Loucy (cell line): ENCODE measurements at regions not wholly inside any gene's neighbourhood (a gene's known extent, or its start where the extent isn't known, plus 50 kb on each side); places are given as distances from the start of the nearest gene placed in this dataset.

ENCODE experiments used
- H2AFZ ChIP-seq: fragments of 200-600 bp; sonication (generic); 2 replicates; pipeline ENCODE4 v1.6.0; 2016; ENCODE audit warnings: antibody characterized with exemption, mild to moderate bottlenecking, low read length, moderate library complexity
- H3F3A ChIP-seq: fragments of 200-600 bp; 2 replicates; pipeline ENCODE4 v1.6.0; 2016; ENCODE audit warnings: antibody characterized with exemption, low read depth, mild to moderate bottlenecking
- H3K27me3 ChIP-seq: fragments of 200-600 bp; sonication (generic); 2 replicates; pipeline ENCODE4 v1.6.1; 2014; ENCODE audit warnings: low read length, mild to moderate bottlenecking; ENCODE audit not compliant: insufficient read depth, poor library complexity, severe bottlenecking
- H3K36me3 ChIP-seq: fragments of 200-600 bp; sonication (generic); 2 replicates; pipeline ENCODE4 v1.6.1; 2016; ENCODE audit warnings: low read length; ENCODE audit not compliant: insufficient read depth
- H3K4me1 ChIP-seq: fragments of 200-600 bp; sonication (generic); 2 replicates; pipeline ENCODE4 v1.5.1; 2014; ENCODE audit warnings: low read length, mild to moderate bottlenecking; ENCODE audit not compliant: insufficient read depth, poor library complexity, severe bottlenecking
- H3K4me2 ChIP-seq: fragments of 200-600 bp; sonication (generic); 2 replicates; pipeline ENCODE4 v1.6.0; 2014; ENCODE audit warnings: antibody characterized with exemption, low read length, low read depth, mild to moderate bottlenecking; ENCODE audit not compliant: poor library complexity, severe bottlenecking
- H3K4me3 ChIP-seq: fragments of 200-600 bp; sonication (generic); 2 replicates; pipeline ENCODE4 v1.5.1; 2014; ENCODE audit warnings: low read length, mild to moderate bottlenecking, mixed read lengths; ENCODE audit not compliant: poor library complexity, severe bottlenecking
- H3K79me2 ChIP-seq: fragments of 200-600 bp; sonication (generic); 2 replicates; pipeline ENCODE4 v1.6.1; 2014; ENCODE audit warnings: low read length; ENCODE audit not compliant: insufficient read depth
- H3K9ac ChIP-seq: fragments of 200-600 bp; sonication (generic); 2 replicates; pipeline ENCODE4 v1.6.0; 2014; ENCODE audit warnings: mild to moderate bottlenecking, low read depth, low read length, moderate library complexity; ENCODE audit not compliant: poor library complexity, severe bottlenecking
- H3K9me2 ChIP-seq: fragments of 200-600 bp; sonication (generic); replicated peaks from 2 replicates; pipeline ENCODE4 v1.6.1; 2016; ENCODE audit warnings: low read depth, low read length, mixed read lengths
- H3K9me3 ChIP-seq: fragments of 200-600 bp; sonication (generic); 2 replicates; pipeline ENCODE4 v1.6.1; 2014; ENCODE audit warnings: mild to moderate bottlenecking, antibody characterized with exemption, low read length, low read depth; ENCODE audit not compliant: insufficient read depth
- H4K20me1 ChIP-seq: fragments of 200-600 bp; sonication (generic); 2 replicates; pipeline ENCODE4 v1.6.0; 2014; ENCODE audit warnings: antibody characterized with exemption, low read length, mild to moderate bottlenecking; ENCODE audit not compliant: insufficient read depth, poor library complexity, severe bottlenecking
- EZH2phosphoT487 ChIP-seq: fragments of 200-600 bp; IDR thresholded peaks from 2 replicates; pipeline ENCODE4 v1.6.1; 2018; ENCODE audit warnings: antibody characterized with exemption, mild to moderate bottlenecking, moderate library complexity, borderline replicate concordance
- TF ChIP-seq, protein P1 (sequence below): fragments of 200-600 bp; sonication (generic); conservative IDR thresholded peaks from 2 replicates; pipeline ENCODE4 v1.5.1; 2014; ENCODE audit warnings: mild to moderate bottlenecking, antibody characterized with exemption, low read length

DNA sequence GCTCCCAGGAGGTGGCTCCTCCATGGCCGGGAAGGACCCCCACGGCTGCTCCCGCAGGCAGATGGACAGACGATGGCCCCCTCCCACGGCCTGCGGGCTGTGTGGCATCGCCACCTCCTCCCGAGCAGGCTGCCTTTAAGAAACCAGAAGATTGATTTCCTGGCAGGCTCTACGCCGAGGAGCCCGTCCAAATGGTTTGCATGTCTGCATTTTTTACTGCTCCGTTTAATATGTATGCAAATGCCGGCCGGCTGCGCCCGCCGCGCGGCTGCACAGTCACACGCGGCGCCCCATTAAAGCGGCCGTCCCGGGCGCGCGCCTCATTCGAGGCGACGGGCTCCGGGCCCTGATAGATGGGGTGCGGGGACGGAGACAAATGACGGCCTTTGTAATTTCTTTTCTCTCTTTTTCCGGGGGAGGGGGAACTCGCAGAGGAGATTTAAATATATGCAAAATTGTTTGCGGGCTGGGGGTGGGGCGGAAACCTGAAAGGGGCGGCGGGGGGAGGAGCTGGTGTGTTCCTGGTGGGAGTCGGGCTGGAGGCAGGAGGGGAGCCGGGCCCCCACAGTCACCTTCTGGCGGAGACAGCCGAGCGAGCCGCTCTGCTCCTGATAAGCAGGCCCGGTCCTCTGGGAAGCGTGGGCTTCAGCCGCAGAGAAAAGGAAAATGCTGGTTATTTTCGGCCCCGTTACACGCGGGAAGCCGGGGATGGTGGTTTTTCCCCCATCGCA is 158.7 kb upstream of the IER5L start:
- H3K4me2 ChIP-seq, result no peak overlapping the region
- no peak overlapping the region for H3K4me3 ChIP-seq
- no peak overlapping the region for H2AFZ ChIP-seq
- H3F3A ChIP-seq, result no peaks in the 10 kb centered on the region
- H3K36me3 ChIP-seq, result no peaks in the 10 kb centered on the region
- no peaks in the 10 kb centered on the region for H4K20me1 ChIP-seq
- no peaks in the 10 kb centered on the region for H3K27me3 ChIP-seq
- H3K9me3 ChIP-seq, result no peaks in the 10 kb centered on the region
- no peak overlapping the region for H3K9ac ChIP-seq
- no peaks in the 10 kb centered on the region for H3K4me1 ChIP-seq
- H3K79me2 ChIP-seq, result no peaks in the 10 kb centered on the region
- TF ChIP-seq EZH2phosphoT487, result no peak
- TF ChIP-seq, protein P1, sequence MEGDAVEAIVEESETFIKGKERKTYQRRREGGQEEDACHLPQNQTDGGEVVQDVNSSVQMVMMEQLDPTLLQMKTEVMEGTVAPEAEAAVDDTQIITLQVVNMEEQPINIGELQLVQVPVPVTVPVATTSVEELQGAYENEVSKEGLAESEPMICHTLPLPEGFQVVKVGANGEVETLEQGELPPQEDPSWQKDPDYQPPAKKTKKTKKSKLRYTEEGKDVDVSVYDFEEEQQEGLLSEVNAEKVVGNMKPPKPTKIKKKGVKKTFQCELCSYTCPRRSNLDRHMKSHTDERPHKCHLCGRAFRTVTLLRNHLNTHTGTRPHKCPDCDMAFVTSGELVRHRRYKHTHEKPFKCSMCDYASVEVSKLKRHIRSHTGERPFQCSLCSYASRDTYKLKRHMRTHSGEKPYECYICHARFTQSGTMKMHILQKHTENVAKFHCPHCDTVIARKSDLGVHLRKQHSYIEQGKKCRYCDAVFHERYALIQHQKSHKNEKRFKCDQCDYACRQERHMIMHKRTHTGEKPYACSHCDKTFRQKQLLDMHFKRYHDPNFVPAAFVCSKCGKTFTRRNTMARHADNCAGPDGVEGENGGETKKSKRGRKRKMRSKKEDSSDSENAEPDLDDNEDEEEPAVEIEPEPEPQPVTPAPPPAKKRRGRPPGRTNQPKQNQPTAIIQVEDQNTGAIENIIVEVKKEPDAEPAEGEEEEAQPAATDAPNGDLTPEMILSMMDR, result no peak
- no peaks in the 10 kb centered on the region for H3K9me2 ChIP-seq

DNA sequence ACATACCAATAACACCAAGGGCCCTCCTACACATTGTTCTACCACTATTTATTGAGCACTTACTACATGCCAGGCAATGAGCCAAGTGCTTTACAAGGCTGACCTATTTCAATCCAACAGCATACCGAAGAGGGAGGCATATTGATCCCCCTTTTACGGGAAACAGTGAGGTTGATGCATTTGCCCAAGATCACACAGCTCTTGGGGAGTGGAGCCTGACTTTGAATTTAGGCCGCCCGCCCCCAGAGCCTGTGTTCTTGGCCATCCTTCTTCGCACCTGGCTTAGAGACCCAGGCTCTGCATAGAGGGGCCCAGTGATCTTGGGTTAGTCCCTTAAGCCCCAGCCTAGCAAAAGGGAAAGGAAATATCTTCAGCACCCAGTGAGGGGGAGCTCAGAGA is 158.1 kb upstream of the IER5L start:
- no peak for TF ChIP-seq EZH2phosphoT487
- TF ChIP-seq, protein P1, result no peak
- no peaks in the 10 kb centered on the region for H3K9me3 ChIP-seq
- no peaks in the 10 kb centered on the region for H3K27me3 ChIP-seq
- no peaks in the 10 kb centered on the region for H3K79me2 ChIP-seq
- H4K20me1 ChIP-seq, result no peaks in the 10 kb centered on the region
- no peak overlapping the region for H3K4me2 ChIP-seq
- H3K9me2 ChIP-seq, result no peaks in the 10 kb centered on the region
- H3F3A ChIP-seq, result no peaks in the 10 kb centered on the region
- H3K4me1 ChIP-seq, result no peaks in the 10 kb centered on the region
- no peaks in the 10 kb centered on the region for H3K36me3 ChIP-seq
- H2AFZ ChIP-seq, result no peak overlapping the region
- no peak overlapping the region for H3K4me3 ChIP-seq
- H3K9ac ChIP-seq, result no peak overlapping the region

DNA sequence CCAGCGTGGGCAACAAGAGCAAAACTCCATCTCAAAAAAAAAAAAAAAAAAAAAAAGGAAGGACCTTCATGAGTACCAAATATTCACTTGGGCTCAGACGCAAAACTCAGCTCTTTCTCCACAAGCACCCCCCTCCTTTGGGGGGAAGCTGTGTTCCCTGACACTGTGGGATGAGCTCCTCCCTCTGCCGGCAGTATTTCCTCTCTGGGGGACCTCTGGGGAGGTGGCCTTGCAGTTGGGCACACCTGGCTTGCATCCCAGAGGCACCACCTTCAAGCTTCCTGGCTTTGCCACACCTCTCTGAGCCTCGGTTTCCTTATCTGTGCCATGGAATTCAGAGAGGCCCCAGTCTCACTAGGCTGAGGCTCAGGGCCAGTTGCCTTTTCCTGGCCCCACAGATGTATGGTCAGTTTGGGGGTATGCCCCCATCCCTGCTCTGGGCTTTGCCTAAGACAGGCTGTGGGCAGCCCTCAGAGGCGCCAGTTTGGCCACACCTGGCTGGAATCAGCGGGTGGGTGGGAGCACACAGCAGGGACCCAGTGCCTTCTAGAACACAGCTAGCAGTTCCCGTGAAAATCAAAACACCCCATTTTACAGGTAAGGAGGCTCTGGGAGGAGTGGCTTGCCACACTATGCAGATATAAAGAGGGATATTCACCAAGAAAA is 157.5 kb upstream of the IER5L start:
- Histone ChIP-seq H3K36me3 (no peaks in the 10 kb centered on the region), H3K4me3 (no peak overlapping the region), H3K4me1 (no peaks in the 10 kb centered on the region), H3F3A (no peaks in the 10 kb centered on the region), H3K79me2 (no peaks in the 10 kb centered on the region), H3K9me3 (no peaks in the 10 kb centered on the region), H3K27me3 (no peaks in the 10 kb centered on the region), H3K4me2 (no peak overlapping the region), H4K20me1 (no peaks in the 10 kb centered on the region), H3K9me2 (no peaks in the 10 kb centered on the region), H3K9ac (no peak overlapping the region), H2AFZ (no peak overlapping the region)
- TF ChIP-seq EZH2phosphoT487, result no peak
- TF ChIP-seq, protein P1, result no peak
